ENCODE measurements at regions not wholly inside any gene's neighbourhood (a gene's known extent, or its start where the extent isn't known, plus 50 kb on each side); places are given as distances from the start of the nearest gene placed in this dataset.

- ATAC-seq (no peak), DNase-seq (ENCODE audit: low read depth, low spot score) (no peak), FAIRE-seq (no peak)
- intact Hi-C loops (cut with micrococcal nuclease; ENCODE audit: unreplicated experiment), result no loop called here
- Histone ChIP-seq H3K36me3 (ENCODE audit: control insufficient read depth in 2 of 2, insufficient read depth in 2 of 2, low read length in 1 of 2) (no peaks in the 10 kb centered on the region), H3K9ac (ENCODE audit: control insufficient read depth, insufficient read depth, low read length) (no peak overlapping the region), H3K4me2 (ENCODE audit: control insufficient read depth, insufficient read depth) (no peak overlapping the region), H3K27me3 (replicated peaks in 1 of 2; ENCODE audit: control insufficient read depth in 2 of 2, insufficient read depth in 2 of 2, low read length in 1 of 2) (no peaks in the 10 kb centered on the region; a peak in 1 of 4 replicates), H3K9me3 (replicated peaks; ENCODE audit: control insufficient read depth, insufficient read depth, low read length) (no peaks in the 10 kb centered on the region), H4K20me1 (ENCODE audit: control insufficient read depth, insufficient read depth) (no peaks in the 10 kb centered on the region), H3K79me2 (ENCODE audit: control insufficient read depth, insufficient read depth, low read length) (no peaks in the 10 kb centered on the region), H2AFZ (ENCODE audit: control insufficient read depth, low read depth, low read length) (no peak overlapping the region), H3K4me3 (no peak overlapping the region), H3K4me1 (ENCODE audit: control insufficient read depth, insufficient read depth, low read length) (no peaks in the 10 kb centered on the region), H3K27ac (ENCODE audit: control insufficient read depth, insufficient read depth) (no peak overlapping the region)
- in situ Hi-C loops (cut with MboI), result no loop called here
- no peak for TF ChIP-seq EGR1 (IDR thresholded peaks at IDR 0.05; ENCODE audit: borderline replicate concordance in 1 of 2, low read depth in 2 of 2, low read length in 2 of 2)
- TF ChIP-seq CREM (IDR thresholded peaks at IDR 0.05; ENCODE audit: low read depth), result no peak
- TF ChIP-seq CREB1 (IDR thresholded peaks at IDR 0.05; ENCODE audit: low read depth), result no peak
- TF ChIP-seq TCF7 (IDR thresholded peaks at IDR 0.05; ENCODE audit: borderline replicate concordance), result no peak
- TF ChIP-seq RAD21 (IDR thresholded peaks at IDR 0.05; ENCODE audit: insufficient read depth, low read depth, low read length), result no peak
- TF ChIP-seq HDAC6 (IDR thresholded peaks at IDR 0.05; ENCODE audit: unreplicated experiment), result no peak
- TF ChIP-seq IRF4 (IDR thresholded peaks at IDR 0.05; ENCODE audit: low read depth, low read length), result no peak
- no peak for TF ChIP-seq ZNF622 (IDR thresholded peaks at IDR 0.05)
- no peak for TF ChIP-seq ASH2L (IDR thresholded peaks at IDR 0.05; ENCODE audit: borderline replicate concordance, low read depth)
- TF ChIP-seq PBX3 (IDR thresholded peaks at IDR 0.05; ENCODE audit: insufficient replicate concordance, low read depth, low read length), result no peak
- no peak for TF ChIP-seq NFYA (IDR thresholded peaks at IDR 0.05; ENCODE audit: borderline replicate concordance, low read depth, low read length)
- no peak for TF ChIP-seq MEF2B (IDR thresholded peaks at IDR 0.05; ENCODE audit: partially characterized antibody, poor library complexity, severe bottlenecking)
- TF ChIP-seq SKIL (IDR thresholded peaks at IDR 0.05; ENCODE audit: low read depth, poor library complexity, severe bottlenecking), result no peak
- no peak for TF ChIP-seq SMAD1 (IDR thresholded peaks at IDR 0.05; ENCODE audit: low read depth, partially characterized antibody)
- no peak for TF ChIP-seq CTCF (IDR thresholded peaks at IDR 0.05 in 2 of 3, conservative IDR thresholded peaks at IDR 0.05 in 1 of 3; ENCODE audit: control insufficient read depth in 2 of 3, extremely low read depth in 1 of 3, insufficient read depth in 1 of 3, low read depth in 3 of 3, low read length in 3 of 3)
- ChIA-PET RAD21 (ENCODE audit: unreplicated experiment) (no interaction called here), POLR2A (no interaction called here), SMC1A (ENCODE audit: uncharacterized antibody, unreplicated experiment) (no interaction called here), CTCF (no interaction called here)
- WGBS (ENCODE audit: insufficient coverage, insufficient replicate concordance, low lambda C conversion rate, missing lambda C conversion rate), result 11% methylated on average over 16 of the region's 16 CpGs
- no TSS peak for BruUV-seq (replicated peaks)
These were observed 261.7 kb upstream of the HDAC4 start for GRCh38 chr2:239662413-239663120.

Data from GM12878 (cell line).